ENCODE measurements at regions not wholly inside any gene's neighbourhood (a gene's known extent, or its start where the extent isn't known, plus 50 kb on each side); places are given as distances from the start of the nearest gene placed in this dataset.

DNA sequence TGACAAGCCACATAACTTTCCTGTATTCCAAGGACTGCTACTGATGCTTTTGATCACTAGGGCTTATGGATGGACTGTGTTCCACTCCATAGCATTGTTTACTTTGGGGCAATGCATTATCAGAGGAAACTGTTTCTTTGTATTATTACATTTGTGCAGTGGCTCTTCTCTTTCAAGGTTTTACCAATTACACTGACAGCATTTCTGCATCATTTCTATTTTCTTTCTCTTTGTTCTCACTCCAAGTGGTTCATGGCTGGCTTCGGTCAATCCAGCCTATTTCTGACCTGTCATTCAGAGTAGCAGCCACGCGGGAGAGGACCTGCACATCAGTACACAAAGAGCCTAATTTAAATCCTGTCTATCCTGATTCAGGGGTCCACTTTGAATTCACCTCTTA, 711.0 kb downstream of the TLE4 start:
- TF ChIP-seq, protein P1, sequence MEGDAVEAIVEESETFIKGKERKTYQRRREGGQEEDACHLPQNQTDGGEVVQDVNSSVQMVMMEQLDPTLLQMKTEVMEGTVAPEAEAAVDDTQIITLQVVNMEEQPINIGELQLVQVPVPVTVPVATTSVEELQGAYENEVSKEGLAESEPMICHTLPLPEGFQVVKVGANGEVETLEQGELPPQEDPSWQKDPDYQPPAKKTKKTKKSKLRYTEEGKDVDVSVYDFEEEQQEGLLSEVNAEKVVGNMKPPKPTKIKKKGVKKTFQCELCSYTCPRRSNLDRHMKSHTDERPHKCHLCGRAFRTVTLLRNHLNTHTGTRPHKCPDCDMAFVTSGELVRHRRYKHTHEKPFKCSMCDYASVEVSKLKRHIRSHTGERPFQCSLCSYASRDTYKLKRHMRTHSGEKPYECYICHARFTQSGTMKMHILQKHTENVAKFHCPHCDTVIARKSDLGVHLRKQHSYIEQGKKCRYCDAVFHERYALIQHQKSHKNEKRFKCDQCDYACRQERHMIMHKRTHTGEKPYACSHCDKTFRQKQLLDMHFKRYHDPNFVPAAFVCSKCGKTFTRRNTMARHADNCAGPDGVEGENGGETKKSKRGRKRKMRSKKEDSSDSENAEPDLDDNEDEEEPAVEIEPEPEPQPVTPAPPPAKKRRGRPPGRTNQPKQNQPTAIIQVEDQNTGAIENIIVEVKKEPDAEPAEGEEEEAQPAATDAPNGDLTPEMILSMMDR (IDR thresholded peaks at IDR 0.05), result no peak
- no peak for TF ChIP-seq EP300 (IDR thresholded peaks at IDR 0.05)
